Embryonic facial prominence (tissue), 1 donor: ENCODE measurements at regions not wholly inside any gene's neighbourhood (a gene's known extent, or its start where the extent isn't known, plus 50 kb on each side); places are given as distances from the start of the nearest gene placed in this dataset.
"Not testable (repeated sequence)": the region's sequence is repeated elsewhere in the genome, so short reads cannot be mapped to it uniquely, and the experiment has no call there.

Experiments
- DNase-seq: peaks from one replicate; pipeline ENCODE4 v3.0.0-alpha.2; 2016; ENCODE audit errors: extremely low spot score

DNA sequence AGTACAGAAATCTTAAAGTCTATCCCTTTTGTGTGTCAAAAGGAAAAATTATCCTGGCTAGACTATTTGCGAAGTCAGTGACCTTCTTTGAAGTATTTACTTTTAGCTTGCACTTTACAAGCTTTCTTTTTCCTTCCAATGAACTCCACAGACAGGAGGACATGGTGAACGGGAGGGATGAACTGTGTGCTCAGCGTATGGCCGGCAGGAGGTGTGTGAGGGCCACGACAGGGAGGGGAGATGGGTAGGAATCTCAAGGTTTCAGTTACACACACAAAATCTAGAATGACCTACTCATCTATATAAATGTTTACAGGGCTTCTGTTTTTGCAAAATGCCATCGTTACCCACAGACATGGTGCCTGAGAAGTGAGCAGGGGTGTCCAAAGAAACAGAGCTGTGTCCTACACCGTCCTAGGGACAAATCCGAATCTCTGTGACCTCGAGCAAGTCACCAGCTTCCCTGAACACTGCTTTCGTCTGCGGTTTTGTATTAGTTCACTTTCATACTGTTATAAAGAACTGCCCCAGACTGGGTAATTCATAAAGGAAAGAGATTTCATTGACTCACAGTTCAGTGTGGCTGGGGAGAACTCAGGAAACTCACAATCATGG lies 537.2 kb downstream of the LIG4 start:
- DNase-seq, result no peak

DNA sequence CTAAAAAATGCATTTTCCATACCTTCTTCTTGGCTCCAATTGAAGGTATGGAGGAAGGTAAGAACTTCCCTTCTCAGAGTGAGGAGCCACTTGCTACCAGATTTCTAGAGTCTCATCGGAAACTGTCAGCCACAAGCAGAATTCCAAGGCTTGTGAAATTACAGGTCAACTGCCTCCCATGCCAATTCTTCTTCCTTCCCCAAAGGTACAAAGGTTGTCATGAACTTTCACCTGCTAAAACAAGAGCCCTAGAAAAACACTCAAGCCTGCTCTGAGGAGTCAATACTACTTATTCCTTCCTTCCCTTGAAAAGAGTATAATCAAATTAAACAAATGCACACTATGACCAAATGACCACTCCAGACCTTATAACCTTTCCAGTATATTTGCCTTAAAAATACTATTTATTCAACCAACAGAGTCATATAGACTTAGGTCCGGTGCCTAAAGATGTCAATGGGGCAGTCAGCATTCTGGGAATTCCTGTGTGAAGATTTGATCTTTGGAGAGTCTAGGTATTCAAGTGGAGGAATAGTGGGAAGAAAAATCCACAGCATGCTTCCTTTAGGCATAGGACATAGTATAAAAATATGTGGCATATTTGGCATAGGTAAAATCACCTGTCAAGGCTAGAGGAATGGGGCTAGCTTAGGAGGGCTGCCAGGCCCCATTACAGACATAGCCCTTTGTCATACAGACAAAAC lies 539.3 kb downstream of the LIG4 start:
- DNase-seq, result no peak

DNA sequence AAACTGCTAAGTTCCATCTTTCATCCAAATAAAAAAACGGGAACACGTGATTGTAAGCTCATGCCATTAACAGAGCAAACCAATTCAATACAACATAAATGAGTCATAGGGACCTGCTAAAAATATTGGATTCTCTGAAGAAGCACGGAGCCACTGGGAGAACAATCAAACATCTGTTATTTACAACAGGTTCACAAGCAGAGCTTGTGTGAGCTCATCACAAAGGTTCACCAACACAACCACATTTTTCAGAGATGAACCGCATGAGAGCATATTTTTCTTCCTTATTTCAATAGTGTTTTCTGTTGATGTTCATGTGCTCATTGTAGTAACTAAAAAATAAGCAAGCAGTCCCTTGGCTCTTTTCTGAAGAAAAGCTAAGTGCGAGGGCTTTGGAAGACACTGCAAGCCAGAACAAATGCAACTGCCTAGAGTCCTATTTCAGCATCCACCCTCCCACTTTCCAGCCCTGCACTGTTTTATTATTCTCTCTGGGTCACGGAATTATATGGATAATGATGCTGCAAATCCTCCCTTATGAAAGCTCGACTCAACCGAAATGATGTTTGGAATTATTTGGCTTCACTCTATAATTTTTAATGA lies 545.8 kb downstream of the LIG4 start:
- no peak for DNase-seq

DNA sequence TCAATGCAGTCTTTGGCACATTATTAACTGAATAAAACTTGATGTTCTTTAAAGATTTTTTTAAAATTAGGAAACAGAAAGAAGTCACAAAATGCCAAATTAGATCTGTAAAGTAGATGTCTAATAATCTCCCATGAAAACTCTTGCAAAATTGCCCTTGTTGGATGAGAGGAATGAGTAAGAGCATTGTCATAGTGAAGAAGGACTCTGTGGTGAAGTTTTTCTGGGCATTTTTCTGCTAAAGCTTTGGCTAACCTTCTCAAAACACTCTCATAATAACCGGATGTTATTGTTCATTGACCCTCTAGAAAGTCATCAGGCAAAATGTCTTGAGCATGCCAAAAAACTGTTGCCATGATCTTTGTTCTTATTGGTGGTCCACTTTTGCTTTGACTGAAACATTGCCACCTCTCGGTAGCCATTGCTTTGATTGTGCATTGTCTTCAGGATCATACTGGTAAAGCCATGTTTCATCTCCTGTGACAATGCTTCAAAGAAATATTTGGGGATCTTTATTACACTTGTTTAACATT lies 549.3 kb downstream of the LIG4 start:
- DNase-seq, result no peak

DNA sequence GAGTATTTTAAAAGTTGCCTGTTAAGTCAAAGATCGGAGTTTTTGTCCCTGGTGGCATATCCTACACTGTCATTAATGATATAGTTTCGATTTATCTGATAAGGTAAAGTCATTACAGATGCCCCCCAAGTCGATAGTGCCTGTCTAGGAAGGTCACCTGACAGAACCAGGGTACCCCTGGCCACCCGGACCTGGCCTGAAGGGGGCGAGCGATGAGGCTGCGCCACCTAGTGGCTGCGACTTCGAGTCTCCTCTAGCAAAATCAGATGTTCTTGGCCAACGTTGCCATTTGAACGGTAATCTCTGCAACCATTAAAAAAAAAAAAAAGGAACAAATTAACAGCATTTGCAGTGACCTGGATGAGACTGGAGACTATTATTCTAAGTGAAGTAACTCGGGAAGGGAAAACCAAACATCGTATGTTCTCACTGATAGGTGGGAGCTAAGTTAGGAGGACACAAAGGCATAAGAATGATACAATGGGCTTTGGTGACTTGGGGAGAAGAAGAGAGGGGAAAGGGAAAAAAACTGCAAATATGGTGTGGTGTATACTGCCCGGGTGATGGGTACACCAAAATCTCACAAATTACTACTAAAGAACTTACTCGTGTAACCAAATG lies 565.1 kb downstream of the LIG4 start:
- no peak for DNase-seq

DNA sequence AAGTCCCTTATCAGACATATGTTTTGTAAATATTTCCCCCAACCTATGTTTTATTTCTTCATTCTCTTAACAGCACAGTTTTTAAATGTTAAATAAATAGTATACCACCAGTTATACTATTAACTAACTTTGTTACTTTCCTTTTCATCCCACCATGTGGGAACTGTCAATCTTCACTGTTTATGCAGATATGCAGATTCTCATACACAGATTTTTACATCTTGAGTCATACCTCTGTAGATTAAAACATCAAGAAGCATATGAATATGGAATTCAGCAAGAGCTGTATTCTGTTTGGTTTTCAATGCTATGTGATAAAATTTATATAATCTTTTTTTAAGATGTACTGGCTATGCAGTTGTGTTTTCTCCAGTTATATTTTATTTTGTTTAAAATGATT lies 566.3 kb downstream of the LIG4 start:
- DNase-seq, result no peak

DNA sequence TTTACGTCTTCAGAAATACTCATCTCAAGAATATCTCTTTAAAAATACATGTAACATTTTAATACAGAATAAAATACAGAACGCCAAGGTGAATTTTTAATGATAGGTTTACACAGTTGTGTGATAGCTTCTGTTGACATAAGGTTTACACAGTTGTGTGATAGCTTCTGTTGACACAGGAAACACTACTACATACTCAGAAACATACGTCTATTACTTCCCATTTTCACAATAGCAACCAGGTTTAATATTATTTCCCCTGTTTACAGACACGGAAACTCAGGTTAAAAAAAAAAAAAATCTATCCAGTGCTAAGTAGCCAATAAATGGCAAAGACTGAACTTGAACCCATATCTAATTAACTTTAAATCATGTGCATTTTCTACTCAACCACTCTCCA lies 571.2 kb downstream of the LIG4 start:
- DNase-seq, result no peak

DNA sequence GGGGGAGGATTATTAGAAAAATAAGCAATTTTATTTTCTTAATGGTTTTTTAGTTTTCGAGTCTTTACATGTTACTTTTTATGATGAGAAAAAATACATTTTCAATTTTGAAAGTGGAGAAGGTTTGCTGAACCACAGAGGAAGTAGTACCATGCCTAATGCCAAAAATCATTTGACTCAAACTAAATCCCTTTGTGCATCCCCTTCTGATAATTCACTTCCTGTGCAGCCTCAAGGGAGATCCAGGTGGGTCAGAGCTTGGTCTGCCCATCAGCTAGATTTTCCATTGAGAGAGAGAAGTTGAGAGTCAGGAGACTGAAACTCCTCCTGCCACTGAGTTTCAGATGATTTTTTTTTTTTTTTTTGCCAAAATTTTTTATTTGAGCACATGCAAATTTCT lies 571.7 kb downstream of the LIG4 start:
- no peak for DNase-seq

DNA sequence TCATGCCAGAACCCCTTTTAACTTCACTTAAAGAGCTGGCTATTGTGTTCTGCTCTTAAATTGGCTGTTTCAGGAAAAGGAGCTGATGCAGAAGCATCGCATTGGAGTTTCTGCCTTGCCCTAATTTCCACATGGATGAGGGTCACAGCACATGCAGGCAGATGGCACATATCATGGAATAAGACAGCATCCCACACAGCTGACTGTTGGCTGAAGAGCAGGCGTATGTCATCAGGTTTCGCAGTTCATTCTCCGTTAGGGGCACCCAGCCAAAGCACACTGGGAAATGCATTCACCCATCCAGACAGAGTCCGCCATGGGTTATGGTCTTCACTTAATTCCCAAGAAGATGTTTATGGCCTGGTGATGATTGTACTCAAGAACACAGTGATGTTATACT lies 572.5 kb downstream of the LIG4 start:
- no peak for DNase-seq

DNA sequence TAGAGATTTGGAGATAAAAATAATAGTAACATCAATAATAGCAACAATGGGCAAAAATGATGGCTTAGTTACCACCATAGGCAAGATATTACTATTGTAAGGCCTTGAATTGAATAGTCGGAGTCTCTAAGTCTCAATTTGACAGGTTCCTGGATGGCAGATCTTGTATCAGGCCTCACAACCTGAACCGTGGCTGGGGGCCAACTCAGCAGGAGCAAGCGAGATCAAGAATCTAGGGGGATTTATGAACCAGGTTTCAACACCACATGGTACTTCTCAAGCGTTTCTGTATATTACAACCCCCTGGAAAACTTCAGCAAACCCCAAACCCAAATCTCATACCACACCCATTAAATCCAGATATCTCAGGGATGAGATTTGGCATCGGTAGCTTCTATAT lies 573.8 kb downstream of the LIG4 start:
- DNase-seq, result no peak

DNA sequence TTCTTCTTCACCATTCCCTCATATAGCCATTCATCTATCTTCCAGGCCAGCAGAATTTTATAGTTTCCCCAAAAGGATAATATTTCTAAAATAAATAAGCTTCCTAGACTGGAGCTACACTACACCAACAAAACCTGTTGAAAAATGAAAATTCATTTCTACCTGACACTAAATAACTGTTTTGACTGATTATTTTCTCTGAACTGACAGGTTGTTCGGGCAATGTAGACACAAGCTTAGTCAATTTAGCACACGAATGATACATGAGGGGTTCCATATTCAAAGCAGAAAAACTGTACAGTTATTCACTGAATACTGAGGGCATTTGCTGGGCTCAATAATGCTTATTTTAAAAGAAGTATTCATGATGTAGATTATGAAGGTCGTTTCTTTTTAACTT lies 589.7 kb downstream of the LIG4 start:
- DNase-seq, result no peak

DNA sequence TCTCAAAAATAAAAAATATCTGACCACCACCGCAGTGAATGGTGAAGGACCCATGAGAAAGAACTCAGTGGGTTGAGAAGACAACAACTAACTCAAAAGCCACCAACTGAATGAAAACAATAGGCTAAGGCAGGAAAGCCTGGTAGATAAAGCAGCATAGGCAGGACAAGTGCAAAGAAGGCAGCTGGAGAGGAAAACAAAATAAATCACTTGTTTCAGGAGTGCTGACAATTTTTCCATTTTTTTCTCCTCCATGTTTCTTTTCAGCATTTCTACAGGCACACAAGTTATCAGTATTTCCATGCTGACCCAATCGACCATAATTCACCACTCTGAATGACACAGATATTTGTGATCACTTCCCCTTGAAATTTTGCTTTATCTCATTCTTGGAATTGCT lies 597.8 kb downstream of the LIG4 start:
- no peak for DNase-seq

DNA sequence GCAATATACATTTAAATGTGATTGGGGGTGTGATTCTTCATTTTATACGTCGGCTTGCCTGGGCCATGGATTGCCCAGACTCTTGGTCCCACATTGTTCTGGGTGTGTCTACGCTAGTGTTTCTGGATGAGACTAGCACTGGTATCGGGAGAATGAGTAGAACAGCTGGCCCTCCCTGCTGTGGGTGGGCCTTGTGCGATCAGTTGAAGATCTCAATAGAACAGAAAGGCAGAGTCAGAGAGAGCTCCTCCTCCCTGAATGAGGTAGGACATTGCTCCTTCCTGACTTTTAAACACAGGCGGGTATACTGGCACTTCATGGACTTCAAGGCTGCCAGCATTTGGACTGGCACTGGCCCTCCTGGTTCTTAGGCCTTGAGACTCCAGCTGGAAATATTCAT lies 603.0 kb downstream of the LIG4 start:
- DNase-seq, result no peak

DNA sequence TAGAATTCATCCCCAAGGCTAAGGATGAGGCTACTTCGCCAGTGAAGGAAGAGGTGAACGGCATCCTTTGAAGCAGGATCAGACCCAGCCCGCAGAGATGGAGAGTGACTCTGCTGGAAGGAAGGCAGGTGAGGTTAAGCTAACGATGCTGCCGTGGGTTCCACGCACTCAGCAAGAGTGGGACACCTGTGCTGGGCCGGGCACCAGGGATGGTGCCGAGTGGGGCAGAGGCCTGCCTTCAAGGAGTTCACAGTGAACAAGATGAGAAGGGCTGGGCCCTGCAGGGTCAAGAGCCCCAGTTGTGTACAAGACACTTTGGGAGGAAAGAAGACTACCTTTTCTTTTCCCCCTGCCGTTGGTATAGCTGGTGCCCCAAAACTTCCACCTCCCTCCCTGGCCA lies 606.6 kb downstream of the LIG4 start:
- no peak for DNase-seq

DNA sequence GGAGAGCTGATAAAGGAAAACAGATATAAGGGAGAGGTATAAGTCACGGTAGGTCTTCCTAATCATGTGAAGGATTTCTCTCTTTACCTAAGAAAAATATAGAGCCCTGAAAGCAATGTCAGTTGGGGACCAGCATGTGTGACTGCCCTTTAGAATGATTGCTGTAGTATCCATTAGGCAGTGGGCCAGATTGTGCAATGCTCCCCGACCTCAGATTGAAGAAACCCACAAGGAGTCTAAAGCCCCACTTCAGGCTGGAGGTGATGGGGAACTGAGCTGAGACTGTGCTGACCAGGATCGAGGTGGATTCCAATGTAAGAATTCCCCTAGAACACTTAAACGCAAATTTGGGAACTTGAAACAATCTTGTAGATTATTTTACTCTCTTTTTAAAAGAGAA lies 614.4 kb downstream of the LIG4 start:
- no peak for DNase-seq

DNA sequence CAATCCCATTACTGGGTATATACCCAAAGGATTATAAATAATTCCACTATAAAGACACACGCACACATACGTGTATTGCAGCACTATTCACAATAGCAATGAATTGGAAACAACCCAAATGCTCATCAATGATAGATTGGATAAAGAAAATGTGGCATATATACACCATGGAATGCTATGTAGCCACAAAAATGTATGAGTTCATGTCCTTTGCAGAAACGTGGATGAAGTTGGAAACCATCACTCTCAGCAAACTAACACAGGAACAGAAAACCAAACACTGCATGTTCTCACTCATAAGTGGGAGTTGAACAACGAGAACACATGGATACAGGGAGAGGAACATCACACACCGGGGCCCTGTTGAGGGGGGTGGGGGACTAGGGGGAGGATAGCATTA lies 619.0 kb downstream of the LIG4 start:
- not testable (repeated sequence) for DNase-seq

DNA sequence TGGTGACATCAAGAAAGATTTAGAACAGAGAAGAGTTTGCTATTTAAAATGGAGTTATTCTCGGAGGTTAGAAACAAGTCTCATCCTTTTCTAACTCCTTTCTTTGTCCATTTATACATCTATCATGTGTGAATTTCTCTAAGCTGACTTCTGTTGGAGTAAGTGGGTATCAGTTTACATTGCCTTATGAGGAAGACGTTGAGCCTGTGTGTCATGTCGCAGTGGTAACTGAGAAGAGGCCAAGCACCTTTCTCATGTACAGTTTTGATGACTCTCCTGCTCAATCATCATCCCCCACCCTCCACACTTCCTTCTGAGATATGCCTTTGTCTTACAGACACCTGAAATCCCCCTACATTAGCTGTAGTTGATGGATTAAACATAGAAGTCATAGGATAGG lies 624.8 kb downstream of the LIG4 start:
- DNase-seq, result no peak

DNA sequence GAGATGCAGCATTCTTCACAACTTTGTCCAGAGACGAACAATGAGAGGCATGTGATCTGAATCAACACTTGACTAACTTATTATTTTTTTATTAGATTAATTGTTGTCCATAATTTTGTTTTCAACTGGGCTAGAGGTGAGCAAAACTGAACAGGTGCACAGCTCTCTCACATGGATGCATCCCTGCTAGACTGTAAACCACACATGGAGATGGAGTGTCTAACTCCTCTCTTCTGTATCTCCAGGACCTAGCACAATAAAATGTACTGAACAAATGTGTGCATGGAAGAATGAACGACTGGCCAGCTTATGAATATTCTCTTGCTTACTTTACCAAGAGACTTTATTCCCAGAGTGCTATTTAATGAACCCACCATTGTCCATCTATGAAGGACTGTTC lies 627.7 kb downstream of the LIG4 start:
- DNase-seq, result no peak

DNA sequence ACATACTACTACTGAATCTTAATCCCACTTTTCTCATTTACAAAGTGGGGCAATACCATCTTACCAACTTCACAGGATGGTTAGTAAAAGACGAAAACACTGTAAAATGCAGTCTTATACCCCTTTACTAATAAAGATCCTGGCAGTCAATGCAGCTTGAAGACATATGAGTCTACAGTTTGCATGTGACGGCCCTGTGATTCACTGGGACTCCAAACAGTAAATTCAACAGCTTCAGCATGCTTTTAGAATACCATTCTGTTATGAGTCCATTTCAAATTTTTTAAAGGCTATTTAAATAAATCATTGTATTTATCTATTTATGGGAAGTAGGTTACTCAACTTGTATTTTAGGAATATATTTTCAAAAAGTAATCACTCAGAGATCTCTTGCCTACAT lies 629.1 kb downstream of the LIG4 start:
- DNase-seq, result no peak

DNA sequence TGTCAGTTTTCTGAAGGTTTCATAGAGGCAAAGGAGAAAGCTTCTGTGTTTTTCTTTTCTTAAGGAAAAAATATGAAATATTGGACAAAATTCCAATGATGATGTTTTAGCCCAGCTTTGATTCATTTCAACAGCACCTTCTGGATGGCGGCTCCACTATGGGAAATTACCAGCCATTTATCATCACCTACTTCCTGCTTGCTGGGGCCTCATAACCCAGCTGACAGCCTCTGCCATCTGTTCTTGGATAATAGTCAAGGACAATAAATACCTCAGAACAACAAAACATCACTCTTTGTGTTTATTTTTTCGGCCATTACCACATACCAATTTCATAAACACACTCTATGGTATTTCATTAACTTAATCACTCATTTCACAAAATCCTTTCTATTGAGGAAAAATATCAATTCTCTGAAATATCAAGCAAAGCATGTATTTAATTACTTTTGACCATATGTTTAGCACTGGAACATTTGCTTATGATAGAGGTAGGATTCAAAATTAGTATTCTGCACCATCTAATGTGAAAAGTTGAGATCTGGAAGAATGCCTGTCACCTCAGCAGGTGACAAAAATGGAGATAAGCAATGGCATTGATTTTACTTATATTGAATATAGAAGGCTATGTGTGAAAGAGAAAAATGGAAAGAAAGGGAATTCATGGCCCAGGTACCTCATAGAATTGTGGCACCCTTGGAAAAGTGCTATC lies 629.7 kb downstream of the LIG4 start:
- DNase-seq, result no peak

DNA sequence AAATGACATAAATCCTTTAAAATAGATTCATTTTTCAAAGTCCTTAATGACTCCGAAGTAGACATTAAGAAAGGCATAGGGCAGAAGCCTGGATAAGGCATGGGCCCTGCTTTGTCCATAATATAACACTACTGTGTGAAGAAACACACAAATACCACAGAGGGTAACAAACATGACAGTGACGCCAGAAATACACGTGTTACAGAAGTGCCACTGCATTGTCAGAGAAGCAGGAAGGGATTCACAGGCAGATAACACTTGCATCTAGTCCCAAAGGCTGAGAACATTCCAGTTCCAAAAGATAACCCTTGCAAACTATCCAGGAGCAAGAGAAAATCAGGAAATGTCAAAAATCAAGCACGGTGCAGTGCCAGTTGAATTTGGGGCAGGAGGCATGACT lies 633.2 kb downstream of the LIG4 start:
- no peak for DNase-seq

DNA sequence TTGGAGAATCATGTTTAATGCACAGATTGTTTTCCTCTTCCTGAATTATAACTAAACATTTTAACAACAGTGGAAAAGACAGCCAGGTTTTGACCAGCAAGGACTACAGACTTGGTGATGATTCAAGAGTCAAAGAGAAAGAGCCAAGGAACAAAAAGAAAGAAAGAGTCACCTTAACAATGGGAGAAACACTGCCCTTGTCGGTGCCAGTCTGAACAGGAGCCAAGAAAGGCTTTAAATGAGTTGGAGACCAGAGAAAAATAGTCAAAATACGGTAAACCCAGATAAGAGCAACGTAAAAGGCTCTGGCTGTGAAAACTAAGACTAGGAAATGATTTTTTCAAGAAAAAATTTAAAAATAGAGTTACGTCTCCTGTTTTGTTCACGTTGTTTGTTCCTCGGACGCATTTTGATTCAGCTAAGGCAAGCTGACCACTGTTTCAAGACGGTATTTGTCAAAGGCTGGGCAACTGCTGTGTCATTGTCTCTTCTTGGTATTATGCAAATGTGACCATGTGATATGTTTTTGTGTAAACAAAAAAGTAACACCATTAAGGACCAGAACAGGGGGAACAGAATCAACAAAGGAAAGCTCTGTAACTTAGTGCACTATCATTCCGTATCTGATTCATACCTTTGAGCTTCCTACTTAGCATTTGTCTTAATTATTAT lies 634.5 kb downstream of the LIG4 start:
- no peak for DNase-seq
